A673 (cell line): ENCODE measurements at regions not wholly inside any gene's neighbourhood (a gene's known extent, or its start where the extent isn't known, plus 50 kb on each side); places are given as distances from the start of the nearest gene placed in this dataset.

Source experiments
- EZH2 ChIP-seq: fragments of 200-600 bp; sonication (generic); IDR thresholded peaks from 2 replicates; pipeline ENCODE4 v1.6.1; 2017; ENCODE audit warnings: borderline replicate concordance, low read depth, mild to moderate bottlenecking, mixed read lengths, antibody characterized with exemption, low read length; ENCODE audit not compliant: poor library complexity, severe bottlenecking
- TF ChIP-seq, protein P1 (sequence below): fragments of 300-800, 200-600 bp; sonication (generic); conservative IDR thresholded peaks from 2 replicates; pipeline ENCODE4 v1.5.1; 2017; ENCODE audit warnings: low read depth, mild to moderate bottlenecking, antibody characterized with exemption, low read length, moderate library complexity, mixed read lengths

DNA sequence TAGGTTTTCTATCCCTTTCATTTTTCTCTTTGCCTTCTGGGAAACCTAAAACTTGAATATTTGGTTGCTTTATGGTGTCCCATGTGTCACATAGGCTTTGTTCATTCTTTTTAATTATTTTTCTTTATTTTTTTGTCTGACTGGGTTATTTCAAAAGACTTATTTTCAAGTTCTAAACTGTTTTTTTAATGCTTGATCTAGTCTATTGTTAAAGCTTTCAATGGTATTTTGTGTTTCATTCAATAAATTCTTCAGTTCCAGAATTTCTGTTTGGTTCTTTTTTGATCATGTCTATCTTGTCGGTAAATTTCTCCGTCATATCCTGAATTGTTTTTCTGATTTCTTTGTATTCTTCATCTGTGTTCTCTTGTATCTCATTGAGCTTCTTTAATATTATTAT lies 86.8 kb downstream of the NPS start:
- TF ChIP-seq, protein P1, sequence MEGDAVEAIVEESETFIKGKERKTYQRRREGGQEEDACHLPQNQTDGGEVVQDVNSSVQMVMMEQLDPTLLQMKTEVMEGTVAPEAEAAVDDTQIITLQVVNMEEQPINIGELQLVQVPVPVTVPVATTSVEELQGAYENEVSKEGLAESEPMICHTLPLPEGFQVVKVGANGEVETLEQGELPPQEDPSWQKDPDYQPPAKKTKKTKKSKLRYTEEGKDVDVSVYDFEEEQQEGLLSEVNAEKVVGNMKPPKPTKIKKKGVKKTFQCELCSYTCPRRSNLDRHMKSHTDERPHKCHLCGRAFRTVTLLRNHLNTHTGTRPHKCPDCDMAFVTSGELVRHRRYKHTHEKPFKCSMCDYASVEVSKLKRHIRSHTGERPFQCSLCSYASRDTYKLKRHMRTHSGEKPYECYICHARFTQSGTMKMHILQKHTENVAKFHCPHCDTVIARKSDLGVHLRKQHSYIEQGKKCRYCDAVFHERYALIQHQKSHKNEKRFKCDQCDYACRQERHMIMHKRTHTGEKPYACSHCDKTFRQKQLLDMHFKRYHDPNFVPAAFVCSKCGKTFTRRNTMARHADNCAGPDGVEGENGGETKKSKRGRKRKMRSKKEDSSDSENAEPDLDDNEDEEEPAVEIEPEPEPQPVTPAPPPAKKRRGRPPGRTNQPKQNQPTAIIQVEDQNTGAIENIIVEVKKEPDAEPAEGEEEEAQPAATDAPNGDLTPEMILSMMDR = no peak
- TF ChIP-seq EZH2 = no peak
